GM12892 (cell line): ENCODE measurements at regions not wholly inside any gene's neighbourhood (a gene's known extent, or its start where the extent isn't known, plus 50 kb on each side); places are given as distances from the start of the nearest gene placed in this dataset.
"Not testable (repeated sequence)": the region's sequence is repeated elsewhere in the genome, so short reads cannot be mapped to it uniquely, and the experiment has no call there.

Experiments used
- DNase-seq: peaks from one replicate; pipeline ENCODE4 v3.0.0; 2011; ENCODE audit not compliant: insufficient read length
- FAIRE-seq: peaks from 2 replicates; lab custom pipeline; 2011; peaks lifted over from hg19 to GRCh38; lab: Jason Lieb, UNC
- POLR2A ChIP-seq: IDR thresholded peaks from 2 replicates; pipeline ENCODE4 v1.6.1; 2011; ENCODE audit warnings: low read depth, low read length, control low read depth
- POLR2AphosphoS5 ChIP-seq: IDR thresholded peaks from 2 replicates; pipeline ENCODE4 v1.6.1; 2011; ENCODE audit warnings: low read depth, low read length, control low read depth
- TAF1 ChIP-seq: IDR thresholded peaks from 2 replicates; pipeline ENCODE4 v1.6.1; 2011; ENCODE audit warnings: low read depth, mild to moderate bottlenecking, control low read depth, low read length, borderline replicate concordance

DNA sequence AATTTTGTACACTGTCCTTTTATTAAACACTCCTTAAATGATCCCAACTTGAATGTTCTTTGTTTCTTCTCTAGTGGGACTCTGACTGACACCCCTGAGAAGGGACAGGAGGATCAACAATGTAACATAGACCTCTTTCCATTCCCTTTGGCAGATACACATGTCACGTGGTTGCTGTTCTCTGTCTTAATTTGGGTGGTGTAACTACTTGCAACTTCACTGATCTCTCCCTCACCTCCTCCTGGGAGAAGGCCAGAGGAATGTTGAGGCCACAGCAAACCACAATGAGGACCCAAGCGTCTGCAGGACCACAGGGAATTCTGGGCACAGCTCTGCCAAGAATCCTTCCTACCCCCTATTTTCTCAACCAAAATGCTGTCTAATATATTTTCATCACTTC lies 205.6 kb downstream of the RTP5 start:
- FAIRE-seq (no peak), DNase-seq (no peak)
- TF ChIP-seq POLR2A (no peak), TAF1 (no peak), POLR2AphosphoS5 (no peak)

- TF ChIP-seq TAF1 (no peak), POLR2A (no peak), POLR2AphosphoS5 (no peak)
- FAIRE-seq = no peak
- DNase-seq = no peak
Measured at GRCh38 chr2:242075696-242076095, 206.2 kb downstream of the RTP5 start.

- not testable (repeated sequence) for DNase-seq, FAIRE-seq
Measured at GRCh38 chr2:242076184-242076583, 206.7 kb downstream of the RTP5 start.

DNA sequence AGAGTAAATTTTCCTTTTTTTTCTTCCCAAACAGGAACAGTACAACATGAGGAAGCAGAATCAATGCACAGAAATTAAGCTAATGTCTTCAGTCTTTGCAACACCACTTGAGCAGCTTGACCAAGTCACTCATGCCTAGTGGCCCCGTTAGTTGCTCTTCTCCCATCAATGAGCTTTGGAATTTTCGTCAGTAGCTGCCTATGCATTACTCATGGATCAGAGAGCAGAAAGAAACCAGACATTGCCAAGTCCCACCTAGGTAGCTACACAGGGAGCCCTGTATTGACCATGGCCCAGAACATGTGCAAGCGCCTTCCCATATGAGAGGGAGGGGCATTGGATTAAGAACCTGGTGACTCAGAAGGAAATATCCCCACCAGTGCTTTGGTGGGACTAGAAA lies 208.9 kb downstream of the RTP5 start:
- not testable (repeated sequence) for FAIRE-seq, DNase-seq

- DNase-seq, FAIRE-seq: not testable (repeated sequence)
Measured at GRCh38 chr2:242079792-242080191, 210.3 kb downstream of the RTP5 start.

DNA sequence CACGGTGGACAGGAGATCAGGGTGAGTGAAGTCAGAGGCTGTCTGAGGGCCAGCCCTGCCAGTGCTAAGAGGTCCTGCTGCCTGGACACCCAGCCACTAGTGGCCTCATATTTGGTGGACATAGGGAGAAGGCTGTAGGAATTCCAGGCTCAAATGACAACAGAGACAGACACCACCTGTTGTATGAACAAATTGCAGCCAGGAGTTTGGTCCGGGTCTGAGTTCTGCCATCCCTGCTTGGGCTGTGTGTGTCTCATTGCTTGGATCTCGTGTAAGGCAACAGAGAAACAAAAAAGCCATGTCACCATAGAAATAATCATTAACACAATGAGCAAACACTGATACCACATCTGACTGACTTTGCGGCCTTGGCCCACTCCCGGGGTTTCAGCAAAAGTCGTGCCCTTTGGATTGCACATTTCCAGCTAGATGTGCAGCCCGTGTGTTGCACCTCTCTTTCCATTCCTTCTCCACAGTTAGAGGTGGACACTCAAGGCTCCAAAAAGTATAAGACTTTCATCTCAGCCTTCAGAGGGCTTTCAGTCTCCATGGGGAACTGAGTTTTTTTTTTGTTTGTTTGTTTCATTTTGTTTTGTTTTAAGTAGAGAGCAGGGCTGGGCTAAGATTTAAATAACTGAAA lies 211.2 kb downstream of the RTP5 start:
- not testable (repeated sequence) for DNase-seq

GRCh38 chr2:242084034-242084433 lies 214.5 kb downstream of the RTP5 start:
- DNase-seq, FAIRE-seq: not testable (repeated sequence)

More for the DNA sequence above, 211.2 kb downstream of the RTP5 start:
- FAIRE-seq = not testable (repeated sequence)

- FAIRE-seq = peak; percentile 50
Measured at GRCh38 chr2:242085024-242085674, 215.6 kb downstream of the RTP5 start.

GRCh38 chr2:242085941-242086621 lies 216.6 kb downstream of the RTP5 start:
- FAIRE-seq = no peak

More at GRCh38 chr2:242085024-242085674, 215.6 kb downstream of the RTP5 start:
- not testable (repeated sequence) for DNase-seq

GRCh38 chr2:242088044-242088443 lies 218.5 kb downstream of the RTP5 start:
- not testable (repeated sequence) for DNase-seq

More at GRCh38 chr2:242085941-242086621, 216.6 kb downstream of the RTP5 start:
- DNase-seq = no peak
- TF ChIP-seq POLR2AphosphoS5 (no peak), POLR2A (0 out of 2 replicates have a peak, but pooled peaks have one; percentile 23)

GRCh38 chr2:242088471-242089212 lies 219.1 kb downstream of the RTP5 start:
- TF ChIP-seq POLR2A (peak; percentile 48; the same call in 1 of the 2 replicates), TAF1 (no peak)
- DNase-seq = peak; percentile 75
- FAIRE-seq = peak; percentile 93

More at GRCh38 chr2:242088044-242088443, 218.5 kb downstream of the RTP5 start:
- FAIRE-seq = not testable (repeated sequence)

DNA sequence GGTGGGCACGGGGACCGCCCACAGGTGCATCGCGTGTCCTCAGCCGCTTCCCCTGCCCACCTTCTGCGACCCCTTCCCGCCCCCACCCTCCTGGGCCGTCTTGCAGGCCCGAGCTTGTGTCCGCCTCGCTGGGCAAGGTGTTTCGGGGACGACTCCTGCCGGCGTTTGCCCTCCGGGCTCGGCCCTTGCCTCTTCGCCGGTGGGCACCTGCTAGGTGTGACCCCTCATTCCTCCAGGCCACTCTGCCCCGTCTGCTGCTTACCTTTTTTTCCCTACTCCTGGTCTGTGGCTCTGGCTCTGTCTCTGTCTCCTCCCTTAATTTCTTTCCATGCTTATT lies 219.7 kb downstream of the RTP5 start:
- FAIRE-seq, DNase-seq: not testable (repeated sequence)

- FAIRE-seq, DNase-seq: not testable (repeated sequence)
Measured at GRCh38 chr2:242097278-242097677, 227.7 kb downstream of the RTP5 start.
